Aorta (tissue), 5 donors: ENCODE measurements at regions not wholly inside any gene's neighbourhood (a gene's known extent, or its start where the extent isn't known, plus 50 kb on each side); places are given as distances from the start of the nearest gene placed in this dataset.

Source experiments
- ATAC-seq: fragments of 200-7000 bp; cut with Tn5 transposase; one replicate; pipeline ENCODE4 v1.9.1; 2022; ENCODE audit warnings: moderate library complexity; ENCODE audit not compliant: low FRiP score
- DNase-seq, 2 donors: peaks; one replicate each; pipeline ENCODE4 v3.0.0-alpha.2; 2020
- H3K27ac ChIP-seq, 2 donors: one replicate each; pipeline ENCODE4 v1.5.1; 2013; ENCODE audit warnings: low read length in 2 of 2, mild to moderate bottlenecking in 2 of 2, moderate library complexity in 2 of 2, control low read depth in 1 of 2, inconsistent platforms in 1 of 2, low read depth in 1 of 2
- H3K27me3 ChIP-seq, 2 donors: one replicate each; pipeline ENCODE4 v1.6.1; 2013; ENCODE audit warnings: control low read depth in 1 of 2, low read length in 1 of 2, mild to moderate bottlenecking in 1 of 2, moderate library complexity in 1 of 2; ENCODE audit not compliant: insufficient read depth in 2 of 2, control insufficient read depth in 1 of 2
- H3K36me3 ChIP-seq, 2 donors: one replicate each; pipeline ENCODE4 v1.6.1; 2013; ENCODE audit warnings: control low read depth in 1 of 2, low read length in 1 of 2, mild to moderate bottlenecking in 1 of 2; ENCODE audit not compliant: insufficient read depth in 2 of 2, control insufficient read depth in 1 of 2
- H3K4me1 ChIP-seq, 2 donors: one replicate each; pipeline ENCODE4 v1.6.1; 2013; ENCODE audit warnings: low read length in 2 of 2, control low read depth in 1 of 2, mild to moderate bottlenecking in 1 of 2, moderate library complexity in 1 of 2; ENCODE audit not compliant: insufficient read depth in 2 of 2, control insufficient read depth in 1 of 2
- H3K4me3 ChIP-seq, 2 donors: one replicate each; pipeline ENCODE4 v1.5.1; 2013; ENCODE audit warnings: low read length in 2 of 2, control low read depth in 1 of 2, mild to moderate bottlenecking in 1 of 2
- H3K9me3 ChIP-seq: one replicate; pipeline ENCODE4 v1.6.1; 2013; ENCODE audit warnings: mild to moderate bottlenecking, low read length; ENCODE audit not compliant: control insufficient read depth
- WGBS, 2 donors: extraction: QIAGEN DNeasy Blood & Tissue Kit; methylation state at CpG; one replicate each; pipeline ENCODE4 v1.1.7; 2013; 5-methylcytosine and 5-hydroxymethylcytosine counted together
- intact Hi-C, 2 donors: fragments of 100-400 bp; cut with DNase I; formaldehyde crosslinking; loops; one replicate each; pipeline versions ENCODE4 v1.14.2 to v1.15.0; 2022
- donor health status: healthy with polysubstance abuse.
- donor health status: Bipolar disorder and iron deficiency.
- donor health status: DM: no; HTN: no; CAD: no.
- donor health status: DM: no; HTN: no; CAD: no.
- donor health status: DM: yes; HTN: yes; CAD: no.

DNA sequence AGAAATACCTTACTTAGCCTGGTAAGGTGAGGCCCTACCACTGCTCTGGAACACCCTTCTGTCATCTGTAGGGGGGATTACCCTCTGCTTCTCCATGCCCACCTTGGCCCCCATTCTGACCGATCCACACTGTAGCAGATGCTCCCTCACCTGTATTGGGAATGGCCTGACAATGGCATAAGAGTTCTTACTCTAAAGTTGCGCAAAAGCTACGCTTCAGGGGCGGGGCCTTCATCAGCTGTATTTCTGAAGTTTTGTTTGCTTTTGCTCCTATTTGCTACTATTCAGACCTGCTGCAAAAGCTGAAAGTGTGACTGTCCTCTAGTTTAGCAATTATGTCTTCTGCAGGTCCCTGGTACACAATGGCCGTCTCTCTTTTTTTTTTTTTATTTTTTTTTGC is 252.6 kb downstream of the TLE3 start:
- Histone ChIP-seq H3K4me3 (no peak overlapping the region), H3K27ac (no peak overlapping the region), H3K27me3 (no peaks in the 10 kb centered on the region), H3K36me3 (no peaks in the 10 kb centered on the region), H3K9me3 (peaks cover 2% of the 10 kb centered on the region), H3K4me1 (no peaks in the 10 kb centered on the region)
- intact Hi-C loops = no loop called here
- no peak for ATAC-seq
- DNase-seq = no peak
- 86 to 90% methylated on average over 5 of the region's 5 CpGs for WGBS, 2 donors

DNA sequence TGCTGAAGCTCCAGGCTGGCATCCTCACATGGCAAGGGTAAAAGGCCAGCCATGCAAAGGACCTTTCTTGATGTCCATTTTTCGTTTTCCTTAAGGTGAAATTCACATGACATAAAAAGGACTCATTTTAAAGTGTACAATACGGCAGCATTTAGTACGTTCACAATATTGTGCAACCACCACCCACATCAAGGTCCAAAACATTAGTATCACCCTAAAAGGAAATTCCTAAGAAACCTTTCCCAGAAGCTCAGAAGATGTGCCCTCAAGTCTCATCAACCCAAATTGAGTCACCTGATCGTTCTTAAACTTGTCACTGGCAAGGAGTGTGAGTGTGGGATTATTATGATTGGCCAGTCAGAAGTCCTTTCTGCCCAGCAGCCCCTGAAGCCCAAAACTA is 250.1 kb downstream of the TLE3 start:
- H3K27ac ChIP-seq = no peak overlapping the region
- WGBS, 2 donors = 74% methylated on average over 4 of the region's 4 CpGs
- ATAC-seq = no peak
- H3K9me3 ChIP-seq = peaks cover 2% of the 10 kb centered on the region
- intact Hi-C loops = no loop called here
- H3K27me3 ChIP-seq = no peaks in the 10 kb centered on the region
- H3K36me3 ChIP-seq = no peaks in the 10 kb centered on the region
- no peaks in the 10 kb centered on the region for H3K4me1 ChIP-seq
- DNase-seq = no peak
- no peak overlapping the region for H3K4me3 ChIP-seq

DNA sequence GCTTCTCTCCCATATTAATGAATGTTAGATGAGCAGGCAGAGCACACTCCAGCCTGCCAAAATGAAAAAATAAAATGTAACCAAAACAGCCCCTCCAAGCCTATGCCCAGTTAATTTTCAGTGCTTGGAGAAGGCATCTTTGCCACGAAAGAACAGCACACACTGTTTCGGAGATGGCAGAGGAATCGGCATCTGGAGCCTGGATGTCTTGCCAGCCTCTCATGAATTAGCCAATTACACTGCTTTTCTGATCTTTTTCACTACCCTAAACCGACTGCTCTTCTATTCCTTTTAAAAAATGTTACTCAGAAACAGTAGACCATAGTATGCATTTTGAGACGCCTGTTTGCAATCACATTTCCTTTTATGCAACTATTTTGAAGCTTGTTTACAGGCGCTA is 249.6 kb downstream of the TLE3 start:
- peaks cover 2% of the 10 kb centered on the region for H3K9me3 ChIP-seq
- intact Hi-C loops = no loop called here
- H3K4me3 ChIP-seq = no peak overlapping the region
- H3K36me3 ChIP-seq = no peaks in the 10 kb centered on the region
- ATAC-seq (no peak), DNase-seq (no peak)
- WGBS, 2 donors = 66 to 72% methylated on average over 6 of the region's 6 CpGs
- H3K4me1 ChIP-seq = no peaks in the 10 kb centered on the region
- no peak overlapping the region for H3K27ac ChIP-seq
- H3K27me3 ChIP-seq = no peaks in the 10 kb centered on the region

DNA sequence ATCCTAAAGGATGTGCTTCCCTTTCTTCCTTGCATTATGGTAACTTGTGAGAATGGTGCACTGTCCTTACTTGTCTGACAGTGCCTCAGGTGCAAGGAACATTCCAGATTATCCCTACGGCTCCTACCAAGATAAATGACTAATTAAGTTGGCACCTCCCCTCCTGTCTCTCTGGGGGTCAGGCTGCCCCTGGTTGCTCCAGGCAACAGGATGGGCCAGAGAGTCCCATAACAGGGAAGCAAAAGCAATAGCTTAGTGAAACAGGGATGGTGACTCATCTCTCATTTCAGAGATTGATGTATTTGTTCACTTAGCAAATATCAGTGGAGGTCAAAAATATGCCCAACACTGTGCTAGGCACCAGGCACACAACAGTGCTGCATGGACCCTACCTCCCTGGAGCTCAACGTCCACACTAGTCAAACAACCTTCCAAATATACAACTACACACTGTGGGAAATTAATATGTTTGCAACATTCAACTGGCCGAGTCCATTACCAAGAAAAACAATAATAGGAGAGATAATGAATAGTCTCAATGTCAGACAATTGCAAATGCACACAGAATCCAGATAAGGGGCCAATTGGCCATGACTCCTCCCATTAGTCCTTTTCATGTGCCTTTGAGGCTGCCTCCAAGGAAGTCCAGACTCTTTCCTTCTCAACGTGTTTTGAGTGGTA is 249.0 kb downstream of the TLE3 start:
- WGBS, 2 donors = 35 to 42% methylated on average over 4 of the region's 4 CpGs
- no peak overlapping the region for H3K27ac ChIP-seq
- no peaks in the 10 kb centered on the region for H3K4me1 ChIP-seq
- H3K9me3 ChIP-seq = peaks cover 2% of the 10 kb centered on the region
- intact Hi-C loops = no loop called here
- DNase-seq = no peak
- no peaks in the 10 kb centered on the region for H3K27me3 ChIP-seq
- no peaks in the 10 kb centered on the region for H3K36me3 ChIP-seq
- H3K4me3 ChIP-seq = no peak overlapping the region
- no peak for ATAC-seq

DNA sequence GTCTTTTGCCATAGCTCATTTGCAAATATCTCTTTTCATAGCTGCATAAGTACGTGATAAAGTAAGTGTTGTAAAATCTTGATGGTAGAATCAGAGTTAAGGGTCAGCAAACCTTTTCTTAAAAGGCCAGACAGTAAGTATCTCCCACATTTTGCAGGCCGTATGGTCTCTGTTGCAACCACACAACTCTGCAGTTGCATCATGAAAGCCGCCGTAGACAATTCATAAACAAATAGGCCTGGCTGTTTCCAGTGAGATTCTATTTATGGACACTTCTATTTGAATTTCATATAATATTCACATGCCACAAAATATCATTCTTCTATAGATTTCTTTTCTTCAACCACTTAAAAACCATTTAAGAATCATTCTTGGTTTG is 248.5 kb downstream of the TLE3 start:
- WGBS, 2 donors = 89 to 95% methylated on average over 4 of the region's 4 CpGs
- no peak for DNase-seq
- intact Hi-C loops = no loop called here
- no peak overlapping the region for H3K27ac ChIP-seq
- ATAC-seq = no peak
- H3K36me3 ChIP-seq = no peaks in the 10 kb centered on the region
- no peaks in the 10 kb centered on the region for H3K4me1 ChIP-seq
- no peak overlapping the region for H3K4me3 ChIP-seq
- no peaks in the 10 kb centered on the region for H3K27me3 ChIP-seq
- H3K9me3 ChIP-seq = peaks cover 2% of the 10 kb centered on the region

DNA sequence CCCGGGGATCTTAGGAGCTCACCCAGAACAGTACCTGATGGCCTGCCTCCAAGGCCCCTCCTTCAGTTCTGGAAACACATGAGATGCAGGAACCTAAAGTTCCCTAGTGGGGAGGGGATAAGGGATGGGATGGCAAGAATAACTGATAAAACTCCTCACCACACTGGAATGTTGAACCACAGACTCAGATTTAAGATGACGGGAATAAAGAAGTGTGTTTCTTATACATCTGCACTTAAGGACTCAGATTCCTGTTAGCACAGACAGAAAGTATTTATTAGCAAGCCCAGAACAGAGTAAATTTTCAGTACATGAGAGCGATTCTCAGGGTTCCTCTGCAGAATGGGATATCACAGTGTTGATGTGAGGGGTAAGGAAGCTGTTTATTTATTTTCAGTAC is 245.2 kb downstream of the TLE3 start:
- WGBS, 2 donors = 90 to 92% methylated on average over 3 of the region's 3 CpGs
- no peak overlapping the region for H3K27ac ChIP-seq
- H3K36me3 ChIP-seq = no peaks in the 10 kb centered on the region
- ATAC-seq (no peak), DNase-seq (no peak)
- no peaks in the 10 kb centered on the region for H3K9me3 ChIP-seq
- H3K27me3 ChIP-seq = no peaks in the 10 kb centered on the region
- intact Hi-C loops = no loop called here
- H3K4me1 ChIP-seq = no peaks in the 10 kb centered on the region
- no peak overlapping the region for H3K4me3 ChIP-seq

DNA sequence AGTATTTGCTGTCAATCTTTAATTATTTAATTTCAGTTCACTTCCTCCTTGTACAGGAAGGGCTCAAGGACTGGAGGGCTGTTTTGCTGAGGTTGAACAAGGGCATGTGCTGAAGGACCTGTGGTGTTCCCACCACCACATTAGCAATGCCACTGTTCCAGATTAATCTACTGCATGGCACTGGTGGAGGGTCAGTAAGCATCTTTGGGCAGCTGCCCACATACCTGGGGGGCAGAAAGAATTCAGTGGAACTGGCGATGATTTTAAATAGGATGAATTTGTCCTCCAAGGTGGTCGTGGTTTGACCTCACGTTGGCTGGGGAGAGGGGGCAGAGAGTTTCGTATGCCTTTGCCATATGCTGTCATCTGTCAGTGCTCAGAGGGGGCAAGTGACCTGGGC is 244.8 kb downstream of the TLE3 start:
- DNase-seq (no peak), ATAC-seq (no peak)
- Histone ChIP-seq H3K4me3 (no peak overlapping the region), H3K4me1 (no peaks in the 10 kb centered on the region), H3K36me3 (no peaks in the 10 kb centered on the region), H3K27ac (no peak overlapping the region), H3K27me3 (no peaks in the 10 kb centered on the region), H3K9me3 (no peaks in the 10 kb centered on the region)
- intact Hi-C loops = no loop called here
- 91 to 93% methylated on average over 4 of the region's 4 CpGs for WGBS, 2 donors

DNA sequence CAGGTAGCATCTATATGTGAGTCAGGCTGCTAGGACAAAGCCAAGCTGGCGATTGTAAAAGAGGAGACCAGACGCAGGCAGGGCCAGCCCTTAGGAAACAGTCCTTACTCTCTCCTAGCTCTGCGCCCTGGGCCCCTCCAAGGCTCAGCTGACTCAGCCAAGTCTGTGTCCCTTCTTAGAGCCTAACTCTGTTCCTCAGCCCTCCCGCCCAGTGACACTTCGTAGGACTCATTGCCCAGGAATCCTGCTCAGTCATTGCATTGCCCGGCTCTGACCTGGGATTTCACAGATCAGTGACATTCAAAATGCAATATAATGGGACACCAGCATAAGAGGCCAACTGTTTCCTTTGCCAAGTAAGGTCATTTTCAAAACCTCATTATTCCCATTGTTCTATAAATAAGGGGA is 244.2 kb downstream of the TLE3 start:
- H3K9me3 ChIP-seq = no peaks in the 10 kb centered on the region
- no peak overlapping the region for H3K27ac ChIP-seq
- H3K36me3 ChIP-seq = no peaks in the 10 kb centered on the region
- DNase-seq (no peak), ATAC-seq (no peak)
- WGBS, 2 donors = 83 to 84% methylated on average over 6 of the region's 6 CpGs
- H3K4me3 ChIP-seq = no peak overlapping the region
- no peaks in the 10 kb centered on the region for H3K4me1 ChIP-seq
- H3K27me3 ChIP-seq = no peaks in the 10 kb centered on the region
- intact Hi-C loops = no loop called here

DNA sequence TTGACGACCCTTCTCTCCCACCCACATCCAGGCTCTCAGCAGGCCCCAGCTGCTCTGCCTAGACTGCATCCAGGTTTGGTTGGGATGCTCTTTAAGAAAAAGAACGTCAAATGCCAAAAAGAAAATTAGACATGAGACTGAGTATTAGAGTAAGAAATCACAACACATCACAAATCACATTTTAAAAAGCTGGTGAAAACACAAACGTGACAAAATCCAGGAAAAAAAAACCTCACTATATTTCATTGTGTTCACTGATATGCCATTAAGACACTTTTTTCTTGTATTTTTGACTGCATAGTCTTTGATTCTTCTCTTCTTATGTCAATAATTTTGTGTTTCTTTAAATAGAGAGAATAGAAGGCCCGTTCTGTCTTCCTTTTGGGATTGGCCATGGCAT is 243.7 kb downstream of the TLE3 start:
- DNase-seq (no peak), ATAC-seq (no peak)
- Histone ChIP-seq H3K36me3 (no peaks in the 10 kb centered on the region), H3K4me1 (no peaks in the 10 kb centered on the region), H3K9me3 (no peaks in the 10 kb centered on the region), H3K27me3 (no peaks in the 10 kb centered on the region), H3K4me3 (no peak overlapping the region), H3K27ac (no peak overlapping the region)
- WGBS, 2 donors = 84 to 87% methylated on average over 4 of the region's 4 CpGs
- intact Hi-C loops = no loop called here
